K562 (cell line): ENCODE measurements at regions not wholly inside any gene's neighbourhood (a gene's known extent, or its start where the extent isn't known, plus 50 kb on each side); places are given as distances from the start of the nearest gene placed in this dataset.

Source experiments
- C11orf30 ChIP-seq: fragments of 450-650 bp; IDR thresholded peaks from 2 replicates; pipeline ENCODE4 v1.6.1; 2016; ENCODE audit warnings: low read depth, mild to moderate bottlenecking
- CEBPZ ChIP-seq: fragments of 150-350 bp; IDR thresholded peaks from 2 replicates; pipeline ENCODE4 v1.6.1; 2014; ENCODE audit warnings: low read depth, mild to moderate bottlenecking, low read length, borderline replicate concordance
- ELF1 ChIP-seq: fragments of 200-800 bp; sonication (Bioruptor generic); IDR thresholded peaks from 2 replicates; pipeline ENCODE4 v1.6.1; 2016; ENCODE audit warnings: missing genetic modification characterization, missing compliant biosample characterization
- GATAD2B ChIP-seq: fragments of 450-650 bp; IDR thresholded peaks from 2 replicates; pipeline ENCODE4 v1.6.1; 2017; ENCODE audit warnings: mild to moderate bottlenecking, borderline replicate concordance
- IRF2 ChIP-seq: sonication (generic); formaldehyde crosslinking; IDR thresholded peaks from 2 replicates; pipeline ENCODE4 v1.8.1; 2022; ENCODE audit warnings: mild to moderate bottlenecking, missing genetic modification reagents
- ZNF589 ChIP-seq: fragments of 200-800 bp; sonication (Bioruptor generic); IDR thresholded peaks from 2 replicates; pipeline ENCODE4 v1.6.1; 2016; ENCODE audit warnings: low read depth, missing genetic modification characterization, missing compliant biosample characterization
- ZNF766 ChIP-seq: fragments of 200-800 bp; sonication (Bioruptor generic); conservative IDR thresholded peaks from 2 replicates; pipeline ENCODE4 v1.6.1; 2016; ENCODE audit warnings: missing genetic modification characterization, missing compliant biosample characterization

- TF ChIP-seq CEBPZ (no peak), IRF2 (CRISPR knock-in tag) (no peak), GATAD2B (no peak), ZNF589 (CRISPR knock-in tag) (no peak), ELF1 (tag) (no peak), C11orf30 (no peak), ZNF766 (CRISPR knock-in tag) (no peak)
These were observed 53.9 kb upstream of the STXBP5 start (continued) for GRCh38 chr6:147150293-147150692.
